GM23338 (cell line): ENCODE measurements at regions not wholly inside any gene's neighbourhood (a gene's known extent, or its start where the extent isn't known, plus 50 kb on each side); places are given as distances from the start of the nearest gene placed in this dataset.

Experiments
- EZH2 ChIP-seq: fragments of 200-600 bp; sonication (generic); IDR thresholded peaks from one replicate; pipeline ENCODE4 v1.8.0; 2017; ENCODE audit warnings: antibody characterized with exemption, mild to moderate bottlenecking, low read depth; ENCODE audit not compliant: unreplicated experiment
- EZH2phosphoT487 ChIP-seq: fragments of 200-600 bp; sonication (generic); IDR thresholded peaks from one replicate; pipeline ENCODE4 v1.8.1; 2018; ENCODE audit warnings: antibody characterized with exemption; ENCODE audit not compliant: unreplicated experiment
- JUNB ChIP-seq: IDR thresholded peaks from one replicate; pipeline ENCODE4 v1.6.1; 2016; ENCODE audit warnings: antibody characterized with exemption; ENCODE audit not compliant: unreplicated experiment
- POLR2AphosphoS5 ChIP-seq: IDR thresholded peaks from 2 replicates; pipeline ENCODE4 v1.6.1; 2016; ENCODE audit warnings: antibody characterized with exemption, low read depth
- STAT1 ChIP-seq: IDR thresholded peaks from one replicate; pipeline ENCODE4 v1.6.1; 2016; ENCODE audit warnings: antibody characterized with exemption; ENCODE audit not compliant: unreplicated experiment
- TF ChIP-seq, protein P1 (sequence below), 2 experiments: fragments of 200-600 bp in 1 of 2; sonication (generic) in 1 of 2; conservative IDR thresholded peaks; 2 replicates each; pipeline versions ENCODE4 v1.5.1 to v1.6.1; 2016 to 2017; ENCODE audit warnings: antibody characterized with exemption in 2 of 2, low read depth in 2 of 2, mild to moderate bottlenecking in 2 of 2, moderate library complexity in 1 of 2
- TF ChIP-seq, protein P2 (sequence below): IDR thresholded peaks from 2 replicates; pipeline ENCODE4 v1.6.1; 2016; ENCODE audit warnings: antibody characterized with exemption
- TF ChIP-seq, protein P3 (sequence below): IDR thresholded peaks from one replicate; pipeline ENCODE4 v1.6.1; 2018; ENCODE audit warnings: antibody characterized with exemption; ENCODE audit not compliant: unreplicated experiment

DNA sequence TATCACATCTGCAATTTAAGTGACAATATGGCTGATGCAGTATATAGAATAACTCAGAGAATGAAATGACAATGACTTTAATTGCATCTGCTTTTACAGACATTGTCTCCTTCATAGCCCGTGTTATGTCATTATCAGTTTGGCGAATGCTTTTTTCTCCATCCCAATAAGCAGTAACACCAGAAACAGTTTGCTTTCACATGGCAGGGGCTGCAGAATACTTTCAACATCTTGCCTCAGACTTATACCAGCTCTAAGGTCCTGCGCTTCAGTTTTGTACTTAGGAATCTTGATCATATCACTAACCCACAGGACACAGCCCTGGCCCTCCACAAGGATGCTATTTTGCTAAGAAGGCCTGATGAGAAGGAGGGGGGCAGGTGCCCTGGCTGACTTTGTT, 49.9 kb upstream of the SPESP1 start:
- TF ChIP-seq JUNB (no peak), EZH2 (no peak), STAT1 (no peak), EZH2phosphoT487 (no peak), POLR2AphosphoS5 (no peak)
- TF ChIP-seq, protein P1, sequence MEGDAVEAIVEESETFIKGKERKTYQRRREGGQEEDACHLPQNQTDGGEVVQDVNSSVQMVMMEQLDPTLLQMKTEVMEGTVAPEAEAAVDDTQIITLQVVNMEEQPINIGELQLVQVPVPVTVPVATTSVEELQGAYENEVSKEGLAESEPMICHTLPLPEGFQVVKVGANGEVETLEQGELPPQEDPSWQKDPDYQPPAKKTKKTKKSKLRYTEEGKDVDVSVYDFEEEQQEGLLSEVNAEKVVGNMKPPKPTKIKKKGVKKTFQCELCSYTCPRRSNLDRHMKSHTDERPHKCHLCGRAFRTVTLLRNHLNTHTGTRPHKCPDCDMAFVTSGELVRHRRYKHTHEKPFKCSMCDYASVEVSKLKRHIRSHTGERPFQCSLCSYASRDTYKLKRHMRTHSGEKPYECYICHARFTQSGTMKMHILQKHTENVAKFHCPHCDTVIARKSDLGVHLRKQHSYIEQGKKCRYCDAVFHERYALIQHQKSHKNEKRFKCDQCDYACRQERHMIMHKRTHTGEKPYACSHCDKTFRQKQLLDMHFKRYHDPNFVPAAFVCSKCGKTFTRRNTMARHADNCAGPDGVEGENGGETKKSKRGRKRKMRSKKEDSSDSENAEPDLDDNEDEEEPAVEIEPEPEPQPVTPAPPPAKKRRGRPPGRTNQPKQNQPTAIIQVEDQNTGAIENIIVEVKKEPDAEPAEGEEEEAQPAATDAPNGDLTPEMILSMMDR (conservative IDR thresholded peaks at IDR 0.05; ENCODE audit: low read depth in 2 of 2): no peak
- TF ChIP-seq, protein P2, sequence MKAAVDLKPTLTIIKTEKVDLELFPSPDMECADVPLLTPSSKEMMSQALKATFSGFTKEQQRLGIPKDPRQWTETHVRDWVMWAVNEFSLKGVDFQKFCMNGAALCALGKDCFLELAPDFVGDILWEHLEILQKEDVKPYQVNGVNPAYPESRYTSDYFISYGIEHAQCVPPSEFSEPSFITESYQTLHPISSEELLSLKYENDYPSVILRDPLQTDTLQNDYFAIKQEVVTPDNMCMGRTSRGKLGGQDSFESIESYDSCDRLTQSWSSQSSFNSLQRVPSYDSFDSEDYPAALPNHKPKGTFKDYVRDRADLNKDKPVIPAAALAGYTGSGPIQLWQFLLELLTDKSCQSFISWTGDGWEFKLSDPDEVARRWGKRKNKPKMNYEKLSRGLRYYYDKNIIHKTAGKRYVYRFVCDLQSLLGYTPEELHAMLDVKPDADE: no peak
- TF ChIP-seq, protein P3, sequence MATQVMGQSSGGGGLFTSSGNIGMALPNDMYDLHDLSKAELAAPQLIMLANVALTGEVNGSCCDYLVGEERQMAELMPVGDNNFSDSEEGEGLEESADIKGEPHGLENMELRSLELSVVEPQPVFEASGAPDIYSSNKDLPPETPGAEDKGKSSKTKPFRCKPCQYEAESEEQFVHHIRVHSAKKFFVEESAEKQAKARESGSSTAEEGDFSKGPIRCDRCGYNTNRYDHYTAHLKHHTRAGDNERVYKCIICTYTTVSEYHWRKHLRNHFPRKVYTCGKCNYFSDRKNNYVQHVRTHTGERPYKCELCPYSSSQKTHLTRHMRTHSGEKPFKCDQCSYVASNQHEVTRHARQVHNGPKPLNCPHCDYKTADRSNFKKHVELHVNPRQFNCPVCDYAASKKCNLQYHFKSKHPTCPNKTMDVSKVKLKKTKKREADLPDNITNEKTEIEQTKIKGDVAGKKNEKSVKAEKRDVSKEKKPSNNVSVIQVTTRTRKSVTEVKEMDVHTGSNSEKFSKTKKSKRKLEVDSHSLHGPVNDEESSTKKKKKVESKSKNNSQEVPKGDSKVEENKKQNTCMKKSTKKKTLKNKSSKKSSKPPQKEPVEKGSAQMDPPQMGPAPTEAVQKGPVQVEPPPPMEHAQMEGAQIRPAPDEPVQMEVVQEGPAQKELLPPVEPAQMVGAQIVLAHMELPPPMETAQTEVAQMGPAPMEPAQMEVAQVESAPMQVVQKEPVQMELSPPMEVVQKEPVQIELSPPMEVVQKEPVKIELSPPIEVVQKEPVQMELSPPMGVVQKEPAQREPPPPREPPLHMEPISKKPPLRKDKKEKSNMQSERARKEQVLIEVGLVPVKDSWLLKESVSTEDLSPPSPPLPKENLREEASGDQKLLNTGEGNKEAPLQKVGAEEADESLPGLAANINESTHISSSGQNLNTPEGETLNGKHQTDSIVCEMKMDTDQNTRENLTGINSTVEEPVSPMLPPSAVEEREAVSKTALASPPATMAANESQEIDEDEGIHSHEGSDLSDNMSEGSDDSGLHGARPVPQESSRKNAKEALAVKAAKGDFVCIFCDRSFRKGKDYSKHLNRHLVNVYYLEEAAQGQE: no peak
